ENCODE measurements at regions not wholly inside any gene's neighbourhood (a gene's known extent, or its start where the extent isn't known, plus 50 kb on each side); places are given as distances from the start of the nearest gene placed in this dataset.

- Histone ChIP-seq H3K9me3 (ENCODE audit: insufficient read depth, low read depth, low read length) (no peaks in the 10 kb centered on the region), H3K27ac (ENCODE audit: low read length) (no peak overlapping the region), H3K27me3 (ENCODE audit: insufficient read depth, low read length) (no peaks in the 10 kb centered on the region), H3K36me3 (ENCODE audit: insufficient read depth, low read depth, low read length) (no peaks in the 10 kb centered on the region), H3K4me1 (ENCODE audit: insufficient read depth, low read length) (peaks cover 15% of the 10 kb centered on the region), H3K4me3 (ENCODE audit: low read length) (no peak overlapping the region), H3K9ac (ENCODE audit: low read depth, low read length) (no peak overlapping the region)
These were observed 166.0 kb upstream of the LPP start for GRCh38 chr3:187987924-187988323.

DNA sequence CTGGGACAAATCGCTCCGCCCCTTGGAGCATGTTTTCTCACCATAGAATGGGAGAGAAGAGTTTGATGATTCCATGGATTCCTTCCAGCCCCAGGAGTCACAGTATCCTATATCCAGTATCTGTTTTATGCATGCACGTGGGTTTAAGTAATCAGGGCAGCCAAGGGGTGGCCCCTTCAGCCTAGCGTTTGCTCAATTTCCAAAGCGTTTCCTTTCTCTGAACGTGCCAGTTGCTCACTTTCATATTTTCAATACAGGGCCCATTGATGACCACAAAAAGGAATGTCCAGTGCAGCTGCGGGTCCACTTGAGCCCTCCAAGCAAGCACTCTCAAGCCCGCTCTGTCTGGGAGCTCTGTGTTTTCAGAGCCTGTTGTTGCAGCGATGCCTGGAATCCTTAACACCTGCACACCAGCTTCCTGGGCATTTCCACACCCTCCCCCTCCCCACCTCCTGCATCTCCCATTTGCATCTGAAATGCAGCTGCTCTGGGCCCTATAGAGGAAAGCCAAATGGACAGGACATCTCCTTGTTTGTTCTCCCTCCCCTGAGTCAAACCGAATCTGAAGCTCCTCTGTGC lies 164.3 kb upstream of the LPP start:
- H3K4me1 ChIP-seq (ENCODE audit: insufficient read depth, low read length), result peaks cover 15% of the 10 kb centered on the region
- peak overlapping the region; percentile 52; the same call in 1 of the 2 replicates for H3K9ac ChIP-seq (ENCODE audit: low read depth, low read length)
- H3K9me3 ChIP-seq (ENCODE audit: insufficient read depth, low read depth, low read length), result no peaks in the 10 kb centered on the region
- H3K27me3 ChIP-seq (ENCODE audit: insufficient read depth, low read length), result no peaks in the 10 kb centered on the region
- H3K4me3 ChIP-seq (ENCODE audit: low read length), result peak overlapping the region; percentile 65; the same call in 1 of the 2 replicates
- H3K36me3 ChIP-seq (ENCODE audit: insufficient read depth, low read depth, low read length), result no peaks in the 10 kb centered on the region
- no peak overlapping the region for H3K27ac ChIP-seq (ENCODE audit: low read length)

- H3K9ac ChIP-seq (ENCODE audit: low read depth, low read length), result no peak overlapping the region
- H3K4me3 ChIP-seq (ENCODE audit: low read length), result no peak overlapping the region
- no peaks in the 10 kb centered on the region for H3K36me3 ChIP-seq (ENCODE audit: insufficient read depth, low read depth, low read length)
- no peaks in the 10 kb centered on the region for H3K27me3 ChIP-seq (ENCODE audit: insufficient read depth, low read length)
- no peak overlapping the region for H3K27ac ChIP-seq (ENCODE audit: low read length)
- H3K9me3 ChIP-seq (ENCODE audit: insufficient read depth, low read depth, low read length), result no peaks in the 10 kb centered on the region
- peaks cover 15% of the 10 kb centered on the region for H3K4me1 ChIP-seq (ENCODE audit: insufficient read depth, low read length)
These were observed 161.3 kb upstream of the LPP start for GRCh38 chr3:187992609-187993008.

DNA sequence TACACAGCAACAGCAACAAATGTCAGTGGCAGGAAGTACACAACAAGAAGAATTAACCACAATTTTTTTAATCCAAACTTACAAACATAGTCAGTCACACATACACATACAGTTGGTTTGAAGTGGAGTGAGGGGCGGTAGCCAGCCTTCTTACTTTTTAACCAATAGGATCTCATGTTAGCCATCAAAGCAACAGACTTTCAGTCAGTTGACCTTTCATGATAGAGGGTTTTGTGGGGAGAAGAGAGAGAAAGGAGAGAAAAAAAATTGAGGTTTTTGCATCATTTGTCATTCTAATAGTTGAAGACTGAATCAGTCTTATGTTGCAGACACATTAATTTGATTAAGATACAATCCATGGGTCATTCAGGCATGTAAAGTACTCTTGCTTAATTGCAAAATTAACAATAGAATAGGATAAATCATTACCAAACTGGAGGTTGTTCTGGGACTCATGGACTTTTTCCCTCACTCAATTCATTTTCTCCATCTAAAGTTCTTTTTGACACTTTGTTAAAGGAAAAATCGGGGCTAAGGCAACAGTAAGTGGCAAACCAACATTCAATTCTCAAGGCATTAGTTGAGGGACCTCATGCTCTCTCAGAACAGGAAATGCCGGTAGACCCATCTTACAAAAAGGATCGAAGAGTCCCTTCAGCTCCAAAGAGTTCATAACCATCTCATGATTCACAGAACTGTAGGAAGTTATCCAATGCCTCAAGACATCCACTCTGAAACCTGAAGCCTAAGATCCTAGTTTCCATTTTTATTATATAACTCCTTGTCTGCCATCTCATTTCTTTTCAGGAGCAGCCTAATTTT lies 159.5 kb upstream of the LPP start:
- peaks cover 11% of the 10 kb centered on the region for H3K4me1 ChIP-seq (ENCODE audit: insufficient read depth, low read length)
- H3K27me3 ChIP-seq (ENCODE audit: insufficient read depth, low read length), result no peaks in the 10 kb centered on the region
- H3K36me3 ChIP-seq (ENCODE audit: insufficient read depth, low read depth, low read length), result no peaks in the 10 kb centered on the region
- no peak overlapping the region for H3K9ac ChIP-seq (ENCODE audit: low read depth, low read length)
- H3K4me3 ChIP-seq (ENCODE audit: low read length), result no peak overlapping the region
- no peaks in the 10 kb centered on the region for H3K9me3 ChIP-seq (ENCODE audit: insufficient read depth, low read depth, low read length)
- no peak overlapping the region for H3K27ac ChIP-seq (ENCODE audit: low read length)

DNA sequence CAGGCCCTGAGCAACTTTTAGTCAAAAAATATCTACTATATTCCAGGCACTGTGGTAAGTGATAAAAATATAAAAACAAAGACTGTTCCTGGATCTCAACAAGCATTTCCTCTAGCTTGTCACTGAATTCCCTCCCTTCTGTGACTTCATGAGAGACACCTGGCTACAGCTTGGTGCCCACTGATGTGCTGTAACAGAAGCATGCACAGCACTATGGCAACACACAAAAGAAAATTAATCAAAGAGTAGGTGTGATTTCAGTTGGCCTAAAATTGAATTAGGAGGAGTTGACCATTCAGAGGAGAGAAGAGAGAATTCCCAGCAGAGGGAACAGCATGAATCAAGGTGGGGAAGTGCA lies 158.9 kb upstream of the LPP start:
- Histone ChIP-seq H3K4me1 (ENCODE audit: insufficient read depth, low read length) (peaks cover 9% of the 10 kb centered on the region), H3K9me3 (ENCODE audit: insufficient read depth, low read depth, low read length) (no peaks in the 10 kb centered on the region), H3K27ac (ENCODE audit: low read length) (no peak overlapping the region), H3K9ac (ENCODE audit: low read depth, low read length) (no peak overlapping the region), H3K4me3 (ENCODE audit: low read length) (no peak overlapping the region), H3K36me3 (ENCODE audit: insufficient read depth, low read depth, low read length) (no peaks in the 10 kb centered on the region), H3K27me3 (ENCODE audit: insufficient read depth, low read length) (no peaks in the 10 kb centered on the region)

DNA sequence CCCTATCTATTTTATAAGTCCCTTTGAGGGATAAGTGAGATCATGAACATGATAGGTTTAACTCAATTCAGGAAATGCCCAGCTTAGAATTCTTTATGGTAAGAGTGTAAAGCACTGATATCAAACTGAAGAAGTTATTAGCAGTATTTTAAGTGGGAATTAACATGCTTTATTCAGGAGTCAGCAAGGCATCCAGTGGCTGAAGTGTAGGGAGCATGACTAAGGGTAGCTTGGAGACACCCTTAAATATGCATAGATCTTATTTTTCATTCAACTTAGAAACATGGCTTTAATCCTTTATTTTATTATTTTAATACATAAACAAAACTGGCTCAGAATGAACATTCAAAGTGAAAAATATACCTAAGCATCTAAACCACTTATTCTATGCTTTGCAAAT lies 158.3 kb upstream of the LPP start:
- Histone ChIP-seq H3K4me1 (ENCODE audit: insufficient read depth, low read length) (peaks cover 4% of the 10 kb centered on the region), H3K27ac (ENCODE audit: low read length) (no peak overlapping the region), H3K9ac (ENCODE audit: low read depth, low read length) (no peak overlapping the region), H3K9me3 (ENCODE audit: insufficient read depth, low read depth, low read length) (no peaks in the 10 kb centered on the region), H3K4me3 (ENCODE audit: low read length) (no peak overlapping the region), H3K27me3 (ENCODE audit: insufficient read depth, low read length) (no peaks in the 10 kb centered on the region), H3K36me3 (ENCODE audit: insufficient read depth, low read depth, low read length) (no peaks in the 10 kb centered on the region)

DNA sequence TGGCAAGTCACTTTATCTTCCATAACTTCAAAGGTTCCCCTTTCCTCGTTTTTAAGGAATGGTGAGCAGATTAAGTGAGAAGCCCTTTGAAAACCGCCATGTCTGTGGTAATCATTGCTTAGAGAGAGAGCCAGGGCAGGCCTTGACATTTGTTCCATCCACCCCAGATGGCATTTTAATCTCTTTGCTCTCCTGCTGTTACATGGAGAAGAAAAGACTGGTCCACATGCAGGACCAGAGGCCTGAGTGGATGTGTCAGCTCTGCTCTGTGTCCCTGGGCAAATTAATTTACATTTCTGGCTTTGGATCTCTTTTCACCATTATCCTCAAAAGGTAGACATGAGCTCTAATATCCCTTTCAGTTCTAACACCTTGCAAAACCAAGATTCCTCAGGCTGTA lies 157.3 kb upstream of the LPP start:
- Histone ChIP-seq H3K4me3 (ENCODE audit: low read length) (no peak overlapping the region), H3K36me3 (ENCODE audit: insufficient read depth, low read depth, low read length) (no peaks in the 10 kb centered on the region), H3K9me3 (ENCODE audit: insufficient read depth, low read depth, low read length) (no peaks in the 10 kb centered on the region), H3K27me3 (ENCODE audit: insufficient read depth, low read length) (no peaks in the 10 kb centered on the region), H3K4me1 (ENCODE audit: insufficient read depth, low read length) (no peaks in the 10 kb centered on the region), H3K9ac (ENCODE audit: low read depth, low read length) (no peak overlapping the region), H3K27ac (ENCODE audit: low read length) (no peak overlapping the region)

DNA sequence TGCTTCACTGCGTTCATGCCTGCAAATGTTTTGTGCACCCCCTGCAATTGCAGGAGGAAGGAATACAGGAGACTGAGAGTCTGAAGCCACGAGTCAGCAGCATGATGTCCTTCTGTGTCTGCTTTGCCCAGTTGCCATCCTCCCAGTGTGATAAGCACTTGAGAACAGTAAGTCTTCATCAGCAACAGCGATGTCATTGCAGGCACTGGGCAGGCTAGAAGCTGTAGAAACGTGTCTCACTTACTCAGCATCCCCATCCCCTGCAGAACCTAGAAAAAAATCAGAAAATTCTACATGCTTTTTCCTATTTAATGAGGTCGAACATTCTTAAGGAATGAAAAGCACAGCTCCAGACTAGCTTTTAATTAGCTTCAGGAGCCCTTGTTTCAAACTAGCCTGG lies 156.5 kb upstream of the LPP start:
- H3K27me3 ChIP-seq (ENCODE audit: insufficient read depth, low read length), result no peaks in the 10 kb centered on the region
- H3K4me1 ChIP-seq (ENCODE audit: insufficient read depth, low read length), result no peaks in the 10 kb centered on the region
- H3K9ac ChIP-seq (ENCODE audit: low read depth, low read length), result no peak overlapping the region
- H3K4me3 ChIP-seq (ENCODE audit: low read length), result no peak overlapping the region
- H3K9me3 ChIP-seq (ENCODE audit: insufficient read depth, low read depth, low read length), result no peaks in the 10 kb centered on the region
- H3K36me3 ChIP-seq (ENCODE audit: insufficient read depth, low read depth, low read length), result no peaks in the 10 kb centered on the region
- H3K27ac ChIP-seq (ENCODE audit: low read length), result no peak overlapping the region

GRCh38 chr3:187997946-187998561 lies 155.9 kb upstream of the LPP start:
- Histone ChIP-seq H3K27ac (ENCODE audit: low read length) (no peak overlapping the region), H3K9me3 (ENCODE audit: insufficient read depth, low read depth, low read length) (no peaks in the 10 kb centered on the region), H3K9ac (ENCODE audit: low read depth, low read length) (no peak overlapping the region)

GRCh38 chr3:187998611-187999010 lies 155.3 kb upstream of the LPP start:
- Histone ChIP-seq H3K27me3 (ENCODE audit: insufficient read depth, low read length) (no peaks in the 10 kb centered on the region), H3K9me3 (ENCODE audit: insufficient read depth, low read depth, low read length) (no peaks in the 10 kb centered on the region), H3K27ac (ENCODE audit: low read length) (no peak overlapping the region), H3K4me3 (ENCODE audit: low read length) (no peak overlapping the region), H3K4me1 (ENCODE audit: insufficient read depth, low read length) (peaks cover 8% of the 10 kb centered on the region), H3K36me3 (ENCODE audit: insufficient read depth, low read depth, low read length) (no peaks in the 10 kb centered on the region), H3K9ac (ENCODE audit: low read depth, low read length) (no peak overlapping the region)

More at GRCh38 chr3:187997946-187998561, 155.9 kb upstream of the LPP start:
- H3K4me1 ChIP-seq (ENCODE audit: insufficient read depth, low read length), result peaks cover 3% of the 10 kb centered on the region; the same call in 1 of the 2 replicates
- no peak overlapping the region for H3K4me3 ChIP-seq (ENCODE audit: low read length)
- H3K27me3 ChIP-seq (ENCODE audit: insufficient read depth, low read length), result no peaks in the 10 kb centered on the region
- no peaks in the 10 kb centered on the region for H3K36me3 ChIP-seq (ENCODE audit: insufficient read depth, low read depth, low read length)

- H3K9me3 ChIP-seq (ENCODE audit: insufficient read depth, low read depth, low read length), result no peaks in the 10 kb centered on the region
- H3K4me1 ChIP-seq (ENCODE audit: insufficient read depth, low read length), result peaks cover 14% of the 10 kb centered on the region
- H3K9ac ChIP-seq (ENCODE audit: low read depth, low read length), result no peak overlapping the region
- no peak overlapping the region for H3K27ac ChIP-seq (ENCODE audit: low read length)
- no peak overlapping the region for H3K4me3 ChIP-seq (ENCODE audit: low read length)
- no peaks in the 10 kb centered on the region for H3K36me3 ChIP-seq (ENCODE audit: insufficient read depth, low read depth, low read length)
- H3K27me3 ChIP-seq (ENCODE audit: insufficient read depth, low read length), result no peaks in the 10 kb centered on the region
These were observed 154.1 kb upstream of the LPP start for GRCh38 chr3:187999821-188000220.

DNA sequence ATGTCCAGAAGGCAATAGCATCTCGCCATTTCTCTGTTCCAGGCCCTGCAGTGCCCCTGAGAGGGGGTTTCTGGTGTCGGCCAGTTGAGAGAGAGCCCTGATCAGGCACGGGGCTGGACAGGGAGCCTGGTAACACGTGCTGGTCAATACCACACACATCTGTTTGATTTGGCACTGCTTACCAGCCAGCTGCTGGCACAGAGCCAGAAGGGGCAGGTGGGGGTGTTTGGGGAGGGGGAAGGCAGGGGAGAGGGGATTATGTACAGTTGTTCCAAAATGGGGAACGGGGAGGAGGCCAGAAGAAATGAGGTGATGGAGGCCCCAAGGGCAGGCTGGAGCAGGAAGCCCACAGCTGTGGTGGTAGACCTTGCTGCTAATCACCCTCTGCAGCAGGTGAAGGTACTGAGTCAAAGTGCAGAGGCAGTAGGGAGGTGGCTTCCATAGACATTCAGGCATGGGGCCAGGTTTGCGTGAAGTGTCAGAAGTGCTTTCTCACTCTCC lies 153.5 kb upstream of the LPP start:
- no peak overlapping the region for H3K4me3 ChIP-seq (ENCODE audit: low read length)
- H3K36me3 ChIP-seq (ENCODE audit: insufficient read depth, low read depth, low read length), result no peaks in the 10 kb centered on the region
- H3K4me1 ChIP-seq (ENCODE audit: insufficient read depth, low read length), result peaks cover 14% of the 10 kb centered on the region
- H3K27ac ChIP-seq (ENCODE audit: low read length), result no peak overlapping the region
- H3K27me3 ChIP-seq (ENCODE audit: insufficient read depth, low read length), result no peaks in the 10 kb centered on the region
- no peak overlapping the region for H3K9ac ChIP-seq (ENCODE audit: low read depth, low read length)
- H3K9me3 ChIP-seq (ENCODE audit: insufficient read depth, low read depth, low read length), result no peaks in the 10 kb centered on the region
